Smooth muscle cell (in vitro differentiated cells): ENCODE measurements at regions not wholly inside any gene's neighbourhood (a gene's known extent, or its start where the extent isn't known, plus 50 kb on each side); places are given as distances from the start of the nearest gene placed in this dataset.

Source experiments
- DNase-seq: peaks from one replicate; lab custom pipeline; 2025; ENCODE audit not compliant: unreplicated experiment; lab: John Stamatoyannopoulos, UW
- H2AFZ ChIP-seq: fragments of 200-600 bp; sonication (generic); 2 replicates; pipeline ENCODE4 v1.6.0; 2016; ENCODE audit warnings: antibody characterized with exemption, low read depth, mild to moderate bottlenecking
- H3F3A ChIP-seq: fragments of 200-600 bp; sonication (generic); 2 replicates; pipeline ENCODE4 v1.6.0; 2017; ENCODE audit warnings: antibody characterized with exemption, low read depth
- H3K27ac ChIP-seq: fragments of 200-600 bp; sonication (generic); 2 replicates; pipeline ENCODE4 v1.5.1; 2016; ENCODE audit warnings: low read depth, mild to moderate bottlenecking
- H3K27me3 ChIP-seq: fragments of 200-600 bp; sonication (generic); 2 replicates; pipeline ENCODE4 v1.6.1; 2016; ENCODE audit warnings: low read depth, mild to moderate bottlenecking
- H3K36me3 ChIP-seq: fragments of 200-600 bp; sonication (generic); 2 replicates; pipeline ENCODE4 v1.5.1; 2016; ENCODE audit warnings: low read depth
- H3K4me1 ChIP-seq: fragments of 200-600 bp; sonication (generic); 2 replicates; pipeline ENCODE4 v1.5.1; 2016; ENCODE audit warnings: low read depth
- H3K4me2 ChIP-seq: fragments of 200-600 bp; sonication (generic); 2 replicates; pipeline ENCODE4 v1.6.0; 2016; ENCODE audit warnings: mild to moderate bottlenecking
- H3K4me3 ChIP-seq: fragments of 200-600 bp; sonication (generic); 2 replicates; pipeline ENCODE4 v1.5.1; 2016; ENCODE audit warnings: mild to moderate bottlenecking
- H3K79me2 ChIP-seq: fragments of 200-600 bp; sonication (generic); 2 replicates; pipeline ENCODE4 v1.6.0; 2016; ENCODE audit warnings: low read depth, mild to moderate bottlenecking
- H3K9ac ChIP-seq: fragments of 200-600 bp; sonication (generic); 2 replicates; pipeline ENCODE4 v1.6.0; 2016; ENCODE audit warnings: low read depth
- H3K9me3 ChIP-seq: fragments of 200-600 bp; sonication (generic); replicated peaks from 2 replicates; pipeline ENCODE4 v1.5.1; 2016; ENCODE audit warnings: low read depth
- H4K20me1 ChIP-seq: fragments of 200-600 bp; sonication (generic); 2 replicates; pipeline ENCODE4 v1.6.0; 2016; ENCODE audit warnings: low read depth
- WGBS: methylation state at CpG from one replicate; pipeline ENCODE4 v1.1.7; 2016; ENCODE audit warnings: low lambda C conversion rate; 5-methylcytosine and 5-hydroxymethylcytosine counted together
- TF ChIP-seq, protein P1 (sequence below): fragments of 200-600 bp; sonication (generic); IDR thresholded peaks from 2 replicates; pipeline ENCODE4 v1.5.1; 2017; ENCODE audit warnings: borderline replicate concordance, mild to moderate bottlenecking, antibody characterized with exemption; ENCODE audit not compliant: insufficient read depth, poor library complexity, severe bottlenecking

- no peak overlapping the region for H3K4me3 ChIP-seq
- no peak overlapping the region for H3K9ac ChIP-seq
- no peak overlapping the region for H3K4me2 ChIP-seq
- H2AFZ ChIP-seq: no peak overlapping the region
- no peaks in the 10 kb centered on the region for H3K36me3 ChIP-seq
- no peaks in the 10 kb centered on the region for H3F3A ChIP-seq
- no peaks in the 10 kb centered on the region for H3K4me1 ChIP-seq
- no peaks in the 10 kb centered on the region for H4K20me1 ChIP-seq
- H3K27me3 ChIP-seq: no peaks in the 10 kb centered on the region
- WGBS: 71% methylated on average over 2 of the region's 2 CpGs
- no peak for DNase-seq
- no peaks in the 10 kb centered on the region for H3K9me3 ChIP-seq
- TF ChIP-seq, protein P1, sequence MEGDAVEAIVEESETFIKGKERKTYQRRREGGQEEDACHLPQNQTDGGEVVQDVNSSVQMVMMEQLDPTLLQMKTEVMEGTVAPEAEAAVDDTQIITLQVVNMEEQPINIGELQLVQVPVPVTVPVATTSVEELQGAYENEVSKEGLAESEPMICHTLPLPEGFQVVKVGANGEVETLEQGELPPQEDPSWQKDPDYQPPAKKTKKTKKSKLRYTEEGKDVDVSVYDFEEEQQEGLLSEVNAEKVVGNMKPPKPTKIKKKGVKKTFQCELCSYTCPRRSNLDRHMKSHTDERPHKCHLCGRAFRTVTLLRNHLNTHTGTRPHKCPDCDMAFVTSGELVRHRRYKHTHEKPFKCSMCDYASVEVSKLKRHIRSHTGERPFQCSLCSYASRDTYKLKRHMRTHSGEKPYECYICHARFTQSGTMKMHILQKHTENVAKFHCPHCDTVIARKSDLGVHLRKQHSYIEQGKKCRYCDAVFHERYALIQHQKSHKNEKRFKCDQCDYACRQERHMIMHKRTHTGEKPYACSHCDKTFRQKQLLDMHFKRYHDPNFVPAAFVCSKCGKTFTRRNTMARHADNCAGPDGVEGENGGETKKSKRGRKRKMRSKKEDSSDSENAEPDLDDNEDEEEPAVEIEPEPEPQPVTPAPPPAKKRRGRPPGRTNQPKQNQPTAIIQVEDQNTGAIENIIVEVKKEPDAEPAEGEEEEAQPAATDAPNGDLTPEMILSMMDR: no peak
- no peaks in the 10 kb centered on the region for H3K79me2 ChIP-seq
- H3K27ac ChIP-seq: no peak overlapping the region
Observed at GRCh38 chr3:193096076-193096475, 144.9 kb upstream of the PLAAT1 start.

DNA sequence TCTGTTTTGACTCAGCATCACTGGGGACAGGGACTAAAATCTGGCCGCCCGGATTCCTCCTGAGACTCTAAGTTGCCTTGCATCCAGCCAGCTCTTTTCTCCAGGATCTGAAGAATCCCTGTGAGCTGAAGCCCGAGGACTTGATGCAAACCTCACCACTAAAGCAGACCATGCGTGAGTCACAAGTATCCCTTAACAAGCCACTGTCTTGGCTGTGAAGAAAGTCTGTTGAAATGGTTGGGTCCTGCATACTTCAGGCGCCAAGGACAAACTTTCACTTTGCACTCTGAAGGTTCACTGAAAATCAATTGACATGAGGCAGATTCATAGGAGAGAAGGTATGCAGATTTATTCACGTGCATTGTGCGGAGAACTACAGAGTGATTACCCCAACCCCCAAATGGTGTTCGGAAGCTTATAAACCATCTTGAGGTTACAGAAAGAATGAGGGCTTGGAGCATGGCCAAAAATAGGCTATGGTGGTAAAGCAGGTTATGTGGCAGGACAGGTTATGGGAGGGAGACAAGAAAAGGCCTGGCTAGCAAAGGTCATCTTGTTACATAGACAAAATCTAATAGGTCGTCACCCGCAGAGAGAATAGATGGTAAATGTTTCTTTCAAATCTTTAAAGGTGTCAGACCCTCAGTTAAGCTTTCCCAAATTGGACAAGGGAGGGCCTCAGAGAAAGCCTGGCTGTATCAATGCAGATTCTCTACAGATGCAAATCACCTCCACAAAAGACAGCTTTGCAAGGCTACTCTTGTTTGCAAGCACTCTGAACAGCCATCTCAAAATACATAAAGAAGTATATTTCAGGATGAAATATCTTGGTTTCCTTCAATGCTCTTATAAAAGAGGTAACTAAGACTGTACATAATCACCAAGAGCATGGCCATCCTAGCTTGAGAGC, 126.3 kb upstream of the PLAAT1 start:
- Histone ChIP-seq H3K9me3 (no peaks in the 10 kb centered on the region), H3K4me3 (no peak overlapping the region), H4K20me1 (no peaks in the 10 kb centered on the region), H3K36me3 (no peaks in the 10 kb centered on the region), H3K79me2 (no peaks in the 10 kb centered on the region), H3F3A (no peaks in the 10 kb centered on the region), H2AFZ (no peak overlapping the region), H3K4me1 (no peaks in the 10 kb centered on the region), H3K9ac (no peak overlapping the region), H3K4me2 (no peak overlapping the region), H3K27me3 (no peaks in the 10 kb centered on the region), H3K27ac (no peak overlapping the region)
- 82% methylated on average over 10 of the region's 10 CpGs for WGBS
- no peak for DNase-seq
- TF ChIP-seq, protein P1: no peak

- Histone ChIP-seq H3K4me3 (no peak overlapping the region), H3K4me2 (no peak overlapping the region), H3K79me2 (no peaks in the 10 kb centered on the region), H3K9ac (no peak overlapping the region), H3K4me1 (no peaks in the 10 kb centered on the region), H3F3A (no peaks in the 10 kb centered on the region), H2AFZ (no peak overlapping the region), H3K27me3 (no peaks in the 10 kb centered on the region), H3K27ac (no peak overlapping the region), H4K20me1 (no peaks in the 10 kb centered on the region), H3K36me3 (no peaks in the 10 kb centered on the region), H3K9me3 (no peaks in the 10 kb centered on the region)
- TF ChIP-seq, protein P1: no peak
- DNase-seq: no peak
- 83% methylated on average over 2 of the region's 2 CpGs for WGBS
Observed at GRCh38 chr3:193116871-193117270, 124.2 kb upstream of the PLAAT1 start.

- no peaks in the 10 kb centered on the region for H3F3A ChIP-seq
- DNase-seq: no peak
- H3K9me3 ChIP-seq: no peaks in the 10 kb centered on the region
- H4K20me1 ChIP-seq: no peaks in the 10 kb centered on the region
- TF ChIP-seq, protein P1: no peak
- no peak overlapping the region for H3K4me2 ChIP-seq
- H3K36me3 ChIP-seq: no peaks in the 10 kb centered on the region
- 67% methylated on average over 1 of the region's 1 CpG for WGBS
- H3K4me3 ChIP-seq: no peak overlapping the region
- H3K79me2 ChIP-seq: no peaks in the 10 kb centered on the region
- no peak overlapping the region for H2AFZ ChIP-seq
- no peak overlapping the region for H3K27ac ChIP-seq
- no peak overlapping the region for H3K9ac ChIP-seq
- H3K4me1 ChIP-seq: no peaks in the 10 kb centered on the region
- no peaks in the 10 kb centered on the region for H3K27me3 ChIP-seq
Observed at GRCh38 chr3:193118907-193119306, 122.1 kb upstream of the PLAAT1 start.
